GM19240 (cell line): ENCODE measurements at regions not wholly inside any gene's neighbourhood (a gene's known extent, or its start where the extent isn't known, plus 50 kb on each side); places are given as distances from the start of the nearest gene placed in this dataset.

Experiments used
- DNase-seq: peaks from one replicate; pipeline ENCODE4 v3.0.0; 2011; ENCODE audit warnings: low spot score; ENCODE audit not compliant: insufficient read length

DNA sequence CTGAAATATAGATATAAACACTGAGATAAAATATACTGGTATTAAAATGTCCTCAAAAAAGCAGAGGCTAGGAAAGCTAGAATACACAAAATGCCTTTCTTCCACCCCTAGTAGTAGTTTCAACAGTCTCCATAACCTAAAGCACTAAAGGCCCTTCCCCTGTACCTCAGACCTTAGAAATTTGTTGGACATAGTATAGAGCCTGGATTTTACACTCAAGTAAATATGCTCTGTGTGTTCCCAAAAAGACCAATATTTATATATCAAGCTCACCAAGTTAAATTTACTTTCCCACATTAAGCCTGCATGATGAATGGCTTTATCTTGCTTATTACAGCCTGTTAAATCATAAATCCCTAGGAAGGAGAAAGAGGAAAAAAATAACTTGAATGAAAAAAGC is 378.7 kb upstream of the AZI2 start:
- no peak for DNase-seq

GRCh38 chr3:28738425-28738824 is 389.8 kb upstream of the AZI2 start:
- DNase-seq = no peak

GRCh38 chr3:28739647-28740046 is 391.0 kb upstream of the AZI2 start:
- DNase-seq = no peak

DNA sequence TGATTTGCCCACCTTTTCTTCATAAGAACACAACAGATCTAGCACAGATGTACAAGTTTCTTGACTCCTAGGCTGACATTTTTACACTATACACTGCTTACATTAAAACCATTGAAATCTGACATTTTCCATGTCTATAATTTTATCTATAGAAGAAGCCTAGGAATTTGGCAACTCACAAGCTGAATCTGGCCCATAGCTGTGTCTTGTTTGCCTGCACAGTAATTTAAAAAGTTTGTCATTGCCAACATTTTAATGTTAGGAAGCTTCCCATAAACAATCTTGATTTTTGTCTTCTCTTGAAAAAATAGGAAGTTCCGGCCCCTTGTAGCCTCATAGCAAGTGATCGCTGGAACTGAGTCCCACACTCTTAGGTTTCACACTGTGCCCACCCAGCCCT is 394.6 kb upstream of the AZI2 start:
- no peak for DNase-seq

DNA sequence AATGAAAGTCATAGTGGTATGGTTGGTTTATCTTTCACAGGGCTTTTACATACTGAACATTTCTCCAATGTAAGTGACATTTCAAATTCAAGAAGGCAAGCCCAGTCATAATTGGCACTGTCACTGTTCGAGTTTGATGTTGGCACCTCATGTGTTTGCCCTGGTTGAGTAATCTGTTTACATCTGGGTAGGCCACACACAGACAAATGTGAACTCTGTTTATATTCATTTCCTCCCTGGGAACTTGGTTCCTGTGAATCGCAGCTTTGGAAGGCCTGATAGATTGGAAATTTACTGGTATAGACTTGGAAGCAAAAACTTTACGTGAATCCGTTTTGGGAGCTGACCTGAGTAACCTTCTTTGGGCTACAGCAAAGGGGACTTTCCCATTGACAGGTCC is 395.2 kb upstream of the AZI2 start:
- DNase-seq = no peak

DNA sequence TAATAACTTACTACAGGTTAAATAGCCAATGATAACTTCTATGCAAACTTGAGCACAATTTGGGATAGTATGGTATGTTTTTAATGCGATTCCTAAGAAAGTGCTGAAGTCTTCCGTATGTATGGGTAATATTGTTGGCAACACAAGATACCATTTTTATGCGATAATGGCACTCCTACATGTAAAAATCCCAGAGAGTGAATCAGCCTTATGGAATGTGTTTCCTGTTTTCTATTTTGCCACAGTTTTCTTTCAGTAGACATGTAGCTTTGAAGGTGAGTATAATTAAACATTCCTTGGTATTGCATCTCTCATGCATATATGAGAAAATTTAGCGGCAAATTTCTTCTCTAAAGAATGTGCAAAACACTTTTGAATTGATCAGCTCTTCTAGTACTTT is 396.8 kb upstream of the AZI2 start:
- DNase-seq = no peak

DNA sequence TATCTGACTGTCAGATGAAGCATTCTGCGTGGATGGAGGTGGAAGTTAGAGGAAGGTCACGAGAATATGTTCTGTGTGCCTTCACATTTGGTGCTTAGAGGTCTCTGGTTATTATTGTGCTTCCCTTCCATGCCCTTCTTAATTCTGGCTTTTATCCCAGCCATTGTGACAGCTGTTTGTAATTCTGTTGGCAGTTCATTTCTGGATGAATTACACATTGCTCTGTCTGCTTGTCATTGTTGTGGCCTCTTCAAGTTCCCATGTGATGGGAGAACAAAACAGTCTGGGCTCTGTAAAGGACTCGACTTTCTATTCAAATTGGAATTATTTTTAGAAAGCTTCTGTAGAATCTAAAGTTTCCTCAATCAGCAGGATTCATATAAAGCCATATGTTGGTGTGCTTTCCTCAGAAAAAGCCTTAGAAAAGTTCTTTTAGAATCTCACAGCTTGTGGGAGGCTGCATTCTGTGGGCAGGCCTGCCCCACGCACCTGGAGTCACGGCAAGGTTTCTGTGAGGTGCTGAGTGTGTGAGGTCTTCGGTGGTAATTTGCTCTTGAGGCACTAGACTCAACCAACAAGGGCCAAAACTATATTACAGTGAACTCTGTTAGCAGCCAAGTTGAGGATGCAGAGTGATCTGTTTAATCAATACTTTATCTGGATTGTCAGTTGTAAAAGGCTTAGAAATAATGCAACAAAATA is 397.4 kb upstream of the AZI2 start:
- DNase-seq = no peak

DNA sequence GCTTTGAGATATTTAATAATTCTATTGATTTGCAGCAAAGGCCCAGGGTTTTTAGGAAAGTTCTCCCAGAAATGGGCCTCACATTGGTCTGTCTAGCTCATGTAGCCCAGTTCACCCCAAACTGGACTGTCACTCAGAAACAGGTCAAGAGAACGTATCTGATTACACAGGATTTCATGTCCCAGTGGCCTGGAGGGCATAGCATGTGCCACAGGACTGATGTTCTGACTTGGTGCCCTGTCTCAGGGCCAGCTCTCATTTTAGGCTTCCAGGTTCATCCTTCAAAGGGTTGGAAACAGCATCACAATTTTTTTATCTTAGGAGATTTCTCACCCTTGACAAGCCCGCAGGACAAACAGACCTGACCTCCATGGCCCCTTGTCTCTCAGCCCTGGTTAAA is 398.4 kb upstream of the AZI2 start:
- no peak for DNase-seq

- DNase-seq = no peak
Measured at GRCh38 chr3:28751864-28752263, 403.2 kb upstream of the AZI2 start.

- DNase-seq = no peak
Measured at GRCh38 chr3:28752290-28752689, 403.7 kb upstream of the AZI2 start.

DNA sequence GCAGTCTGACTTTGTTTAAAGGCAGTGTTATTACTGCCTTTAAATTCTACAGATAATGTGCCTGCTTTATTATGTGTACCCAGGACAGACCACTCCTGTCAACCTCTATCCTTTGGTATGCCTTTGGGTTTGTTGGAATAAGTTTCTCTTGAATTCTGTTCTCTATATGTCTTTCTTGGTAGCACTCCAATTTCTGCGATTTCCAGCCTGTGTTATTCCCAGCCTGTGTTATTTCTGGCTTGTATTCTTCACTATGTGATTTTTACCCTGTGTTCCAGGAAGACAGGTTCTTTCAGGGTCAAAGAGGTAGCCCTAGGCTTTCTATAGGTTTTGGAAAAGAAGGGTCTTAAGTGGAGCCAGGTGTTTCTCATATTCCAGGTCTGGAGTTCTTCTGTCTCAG is 407.4 kb upstream of the AZI2 start:
- no peak for DNase-seq

- no peak for DNase-seq
Measured at GRCh38 chr3:28758115-28758514, 409.5 kb upstream of the AZI2 start.

DNA sequence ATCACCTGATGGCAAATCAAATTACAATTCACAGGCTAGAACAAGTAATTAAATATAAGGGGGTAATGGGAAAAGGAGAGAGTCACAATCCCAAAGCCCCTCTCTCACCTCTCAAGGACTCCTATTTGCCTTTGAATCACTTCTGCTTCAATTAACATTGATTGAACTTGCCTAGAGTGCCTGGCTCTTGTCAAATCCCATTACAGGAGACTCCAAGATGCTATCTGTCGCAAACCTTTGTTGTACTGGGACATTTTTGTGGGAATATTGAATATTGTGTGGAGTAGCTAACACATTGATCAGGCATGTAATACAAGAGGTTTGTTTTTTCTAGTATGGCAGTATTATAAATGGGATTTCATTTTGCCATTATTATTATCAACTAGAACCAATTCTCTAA is 412.8 kb upstream of the AZI2 start:
- DNase-seq = no peak

GRCh38 chr3:28765194-28765593 is 416.6 kb upstream of the AZI2 start:
- no peak for DNase-seq

DNA sequence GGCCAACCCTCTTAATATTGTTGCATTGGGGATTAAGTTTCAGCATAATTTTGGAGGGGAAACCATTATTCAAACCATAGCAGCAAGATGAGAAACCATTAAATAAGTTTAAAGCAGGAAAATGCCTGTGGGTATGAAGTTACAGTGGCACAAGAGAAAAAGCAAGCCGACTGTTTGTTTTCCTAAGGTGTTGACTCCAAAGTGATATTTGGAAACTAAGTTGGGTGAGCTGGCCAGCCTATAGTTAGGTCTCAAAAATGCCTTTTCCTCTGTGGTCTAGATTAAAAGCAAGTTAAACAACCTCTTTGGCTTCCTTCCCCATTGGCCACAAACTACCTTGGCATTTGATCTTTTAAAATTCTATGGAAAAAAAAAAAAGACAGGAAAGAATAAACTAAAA is 419.8 kb upstream of the AZI2 start:
- DNase-seq = no peak

DNA sequence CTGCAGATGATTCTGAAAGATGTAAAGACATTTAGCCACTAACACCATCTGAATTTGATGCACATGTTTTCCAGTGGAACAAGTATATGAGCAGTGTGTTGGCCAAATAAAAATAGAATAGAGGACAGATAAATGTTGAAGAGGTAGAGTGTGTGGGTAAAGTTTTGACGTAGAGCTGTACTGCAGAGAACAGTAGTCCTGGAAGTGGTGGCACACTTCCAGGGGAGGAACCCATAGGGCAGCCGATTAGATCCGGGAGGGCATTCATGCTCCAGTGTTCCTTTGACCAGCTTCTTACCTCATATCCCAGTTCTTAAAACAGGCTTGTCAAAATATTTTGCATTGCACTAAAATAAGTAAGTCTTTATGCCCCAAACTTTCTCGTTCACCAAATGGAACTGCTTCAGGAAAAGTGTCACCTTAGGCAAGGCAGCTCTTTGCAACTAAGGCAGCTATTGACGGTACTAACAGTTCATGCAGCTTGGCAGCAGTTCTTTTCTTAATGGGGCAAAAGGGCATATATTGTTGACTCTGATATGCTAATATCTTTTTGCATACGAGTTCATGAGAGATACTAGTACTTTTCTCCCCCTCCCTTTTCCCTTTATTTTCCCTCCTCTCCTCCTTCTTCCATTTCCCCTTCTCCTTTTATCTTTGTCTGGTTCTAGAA is 429.3 kb upstream of the AZI2 start:
- no peak for DNase-seq

DNA sequence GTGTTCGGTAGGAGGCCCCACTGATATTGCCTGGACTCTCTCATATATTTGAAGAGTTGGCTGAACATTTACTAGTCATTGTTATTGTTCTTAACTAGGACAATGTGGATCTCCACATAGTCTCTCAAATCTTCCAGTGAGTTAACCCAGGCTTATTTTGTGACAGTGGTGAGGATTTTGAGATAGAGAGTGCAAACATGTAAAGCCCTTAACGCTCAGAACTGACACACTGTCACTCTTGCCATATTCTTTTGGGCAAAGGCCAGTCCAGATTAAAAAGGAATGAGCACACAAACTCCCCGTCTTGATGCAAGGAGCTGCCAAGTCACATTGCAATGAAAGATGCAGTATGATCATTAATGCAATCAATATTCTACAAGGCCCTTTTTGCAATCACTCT is 431.9 kb upstream of the AZI2 start:
- DNase-seq = no peak

- no peak for DNase-seq
Measured at GRCh38 chr3:28781053-28781452, 432.4 kb upstream of the AZI2 start.

- no peak for DNase-seq
Measured at GRCh38 chr3:28786446-28786845, 437.8 kb upstream of the AZI2 start.

- DNase-seq = no peak
Measured at GRCh38 chr3:28788571-28788970, 439.9 kb upstream of the AZI2 start.

GRCh38 chr3:28791713-28792255 is 443.2 kb upstream of the AZI2 start:
- no peak for DNase-seq

GRCh38 chr3:28792604-28793003 is 444.0 kb upstream of the AZI2 start:
- no peak for DNase-seq

DNA sequence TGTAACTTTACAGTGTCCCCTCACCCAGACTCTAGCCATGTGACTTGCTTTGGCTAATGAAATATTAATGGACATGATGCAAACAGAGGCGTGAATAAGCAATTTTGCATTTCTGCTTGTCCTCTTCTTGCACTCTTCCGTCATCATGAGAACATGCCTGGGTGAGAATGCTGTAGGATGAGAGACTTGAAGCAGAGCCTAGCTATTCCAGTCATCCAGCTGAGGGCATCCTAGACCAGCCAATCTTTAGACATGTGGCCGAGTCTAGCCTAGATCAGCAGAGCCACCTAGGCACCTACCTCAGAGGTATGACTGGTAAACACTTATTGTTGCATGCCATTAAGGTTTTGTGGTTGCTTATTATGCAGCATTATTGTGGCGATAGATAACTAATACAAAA is 450.5 kb upstream of the AZI2 start:
- DNase-seq = no peak
